ENCODE measurements at regions not wholly inside any gene's neighbourhood (a gene's known extent, or its start where the extent isn't known, plus 50 kb on each side); places are given as distances from the start of the nearest gene placed in this dataset.

DNA sequence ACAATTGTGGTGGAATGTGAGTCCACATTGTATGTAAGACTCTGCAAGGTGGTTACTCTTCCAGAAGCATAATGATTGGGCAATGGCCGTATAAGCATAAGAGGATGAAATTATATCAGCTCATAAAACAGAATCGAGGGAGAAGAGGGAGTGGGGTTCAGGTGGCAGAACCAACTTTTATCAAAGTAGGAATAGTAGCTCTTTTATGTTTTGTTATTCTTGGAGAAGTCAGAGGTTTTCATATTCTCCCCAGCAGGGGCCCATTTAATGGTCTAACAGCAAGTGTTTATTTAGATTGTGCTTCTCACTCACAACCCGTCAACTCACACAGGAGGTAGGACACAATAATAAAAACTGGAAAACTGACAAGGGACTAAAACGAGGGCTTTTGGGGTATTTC is 291.3 kb upstream of the CD180 start:
- ATAC-seq: no peak
- no peak for TF ChIP-seq CSDC2 (CRISPR knock-in tag; IDR thresholded peaks at IDR 0.05)
- TF ChIP-seq GLIS3 (CRISPR knock-in tag; IDR thresholded peaks at IDR 0.05): no peak
- no peak for TF ChIP-seq ZFP30 (CRISPR knock-in tag; IDR thresholded peaks at IDR 0.05)
- no peak for TF ChIP-seq ZNF565 (CRISPR knock-in tag; conservative IDR thresholded peaks at IDR 0.05; ENCODE audit: low read depth)
- TF ChIP-seq ARNTL (CRISPR knock-in tag; IDR thresholded peaks at IDR 0.05; ENCODE audit: borderline replicate concordance, low read depth): no peak
- TF ChIP-seq ZFP3 (CRISPR knock-in tag; IDR thresholded peaks at IDR 0.05): no peak
- TF ChIP-seq ZC3H10 (CRISPR knock-in tag; IDR thresholded peaks at IDR 0.05): no peak
- no peak for TF ChIP-seq ZNF70 (CRISPR knock-in tag; IDR thresholded peaks at IDR 0.05)
- no peak for TF ChIP-seq ISL1 (CRISPR knock-in tag; IDR thresholded peaks at IDR 0.05)
- no peak for TF ChIP-seq BACH2 (CRISPR knock-in tag; IDR thresholded peaks at IDR 0.05; ENCODE audit: borderline replicate concordance)
- TF ChIP-seq RARB (CRISPR knock-in tag; IDR thresholded peaks at IDR 0.05): no peak
- TF ChIP-seq TCF4 (CRISPR knock-in tag; IDR thresholded peaks at IDR 0.05; ENCODE audit: borderline replicate concordance): no peak
- TF ChIP-seq PPARA (CRISPR knock-in tag; IDR thresholded peaks at IDR 0.05; ENCODE audit: borderline replicate concordance): no peak

GRCh38 chr5:67483453-67484030 is 286.9 kb upstream of the CD180 start:
- TF ChIP-seq RARB (CRISPR knock-in tag; IDR thresholded peaks at IDR 0.05): no peak
- TF ChIP-seq CSRNP3 (CRISPR knock-in tag; IDR thresholded peaks at IDR 0.05): no peak
- TF ChIP-seq ARNTL (CRISPR knock-in tag; IDR thresholded peaks at IDR 0.05; ENCODE audit: borderline replicate concordance, low read depth): no peak
- no peak for TF ChIP-seq ZFP3 (CRISPR knock-in tag; IDR thresholded peaks at IDR 0.05)
- TF ChIP-seq ZNF70 (CRISPR knock-in tag; IDR thresholded peaks at IDR 0.05): no peak
- TF ChIP-seq BACH2 (CRISPR knock-in tag; IDR thresholded peaks at IDR 0.05; ENCODE audit: borderline replicate concordance): no peak
- TF ChIP-seq GLIS3 (CRISPR knock-in tag; IDR thresholded peaks at IDR 0.05): no peak
- TF ChIP-seq OSR1 (CRISPR knock-in tag; IDR thresholded peaks at IDR 0.05): no peak
- no peak for TF ChIP-seq ZNF565 (CRISPR knock-in tag; conservative IDR thresholded peaks at IDR 0.05; ENCODE audit: low read depth)
- no peak for TF ChIP-seq PATZ1 (CRISPR knock-in tag; IDR thresholded peaks at IDR 0.05; ENCODE audit: borderline replicate concordance)
- no peak for TF ChIP-seq ZC3H10 (CRISPR knock-in tag; IDR thresholded peaks at IDR 0.05)
- TF ChIP-seq, protein P1, sequence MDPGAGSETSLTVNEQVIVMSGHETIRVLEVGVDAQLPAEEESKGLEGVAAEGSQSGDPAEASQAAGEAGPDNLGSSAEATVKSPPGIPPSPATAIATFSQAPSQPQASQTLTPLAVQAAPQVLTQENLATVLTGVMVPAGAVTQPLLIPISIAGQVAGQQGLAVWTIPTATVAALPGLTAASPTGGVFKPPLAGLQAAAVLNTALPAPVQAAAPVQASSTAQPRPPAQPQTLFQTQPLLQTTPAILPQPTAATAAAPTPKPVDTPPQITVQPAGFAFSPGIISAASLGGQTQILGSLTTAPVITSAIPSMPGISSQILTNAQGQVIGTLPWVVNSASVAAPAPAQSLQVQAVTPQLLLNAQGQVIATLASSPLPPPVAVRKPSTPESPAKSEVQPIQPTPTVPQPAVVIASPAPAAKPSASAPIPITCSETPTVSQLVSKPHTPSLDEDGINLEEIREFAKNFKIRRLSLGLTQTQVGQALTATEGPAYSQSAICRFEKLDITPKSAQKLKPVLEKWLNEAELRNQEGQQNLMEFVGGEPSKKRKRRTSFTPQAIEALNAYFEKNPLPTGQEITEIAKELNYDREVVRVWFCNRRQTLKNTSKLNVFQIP (CRISPR knock-in tag; IDR thresholded peaks at IDR 0.05; ENCODE audit: borderline replicate concordance, low read depth): no peak
- no peak for TF ChIP-seq ZNF8 (CRISPR knock-in tag; IDR thresholded peaks at IDR 0.05)
- TF ChIP-seq PPARA (CRISPR knock-in tag; IDR thresholded peaks at IDR 0.05; ENCODE audit: borderline replicate concordance): no peak
- no peak for ATAC-seq

GRCh38 chr5:67481362-67481761 is 284.8 kb upstream of the CD180 start:
- TF ChIP-seq TSHZ2 (CRISPR knock-in tag; IDR thresholded peaks at IDR 0.05) (no peak), ZNF565 (CRISPR knock-in tag; conservative IDR thresholded peaks at IDR 0.05; ENCODE audit: low read depth) (no peak)
- no peak for ATAC-seq

- ATAC-seq: no peak
These were observed 281.7 kb upstream of the CD180 start for GRCh38 chr5:67478337-67478736.

More at GRCh38 chr5:67478337-67478736, 281.7 kb upstream of the CD180 start:
- TF ChIP-seq ARNTL (CRISPR knock-in tag; IDR thresholded peaks at IDR 0.05; ENCODE audit: borderline replicate concordance, low read depth) (no peak), RARB (CRISPR knock-in tag; IDR thresholded peaks at IDR 0.05) (no peak), ZNF565 (CRISPR knock-in tag; conservative IDR thresholded peaks at IDR 0.05; ENCODE audit: low read depth) (no peak), PATZ1 (CRISPR knock-in tag; IDR thresholded peaks at IDR 0.05; ENCODE audit: borderline replicate concordance) (no peak), TCF4 (CRISPR knock-in tag; IDR thresholded peaks at IDR 0.05; ENCODE audit: borderline replicate concordance) (no peak), ZNF70 (CRISPR knock-in tag; IDR thresholded peaks at IDR 0.05) (no peak), BACH2 (CRISPR knock-in tag; IDR thresholded peaks at IDR 0.05; ENCODE audit: borderline replicate concordance) (no peak), CSRNP3 (CRISPR knock-in tag; IDR thresholded peaks at IDR 0.05) (no peak)
- TF ChIP-seq, protein P1 (CRISPR knock-in tag; IDR thresholded peaks at IDR 0.05; ENCODE audit: borderline replicate concordance, low read depth): no peak

Measured in SK-N-SH treated with all-trans-retinoic acid at 6 μM for 48 hours (cell line).